GM19395 (cell line): ENCODE measurements at regions not wholly inside any gene's neighbourhood (a gene's known extent, or its start where the extent isn't known, plus 50 kb on each side); places are given as distances from the start of the nearest gene placed in this dataset.
"Not testable (repeated sequence)": the region's sequence is repeated elsewhere in the genome, so short reads cannot be mapped to it uniquely, and the experiment has no call there.

ENCODE experiments used
- ATAC-seq: cut with Tn5 transposase; IDR thresholded peaks from one replicate; pipeline ENCODE4 v1.9.1; 2021; ENCODE audit warnings: mild to moderate bottlenecking, moderate library complexity; ENCODE audit not compliant: unreplicated experiment

DNA sequence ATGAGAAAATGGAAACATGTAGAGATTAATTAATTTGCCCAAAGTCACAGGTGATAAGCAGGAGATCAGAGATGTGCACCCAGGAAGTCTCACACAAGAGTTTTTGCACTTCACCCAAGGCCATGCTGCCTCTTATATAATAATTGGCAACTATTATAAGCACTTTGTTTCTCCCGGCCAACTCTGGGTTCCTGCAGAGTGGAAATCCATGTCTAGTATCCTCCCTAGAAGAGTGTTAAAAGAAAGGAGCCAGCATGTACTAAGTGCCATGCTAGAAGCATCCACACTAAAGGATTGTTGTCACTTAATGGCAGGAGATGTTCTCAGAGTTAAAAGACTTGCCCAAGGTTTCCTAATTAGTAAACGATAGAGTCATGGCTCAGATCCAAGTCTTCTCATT, 470.3 kb downstream of the OMA1 start:
- ATAC-seq: no peak

DNA sequence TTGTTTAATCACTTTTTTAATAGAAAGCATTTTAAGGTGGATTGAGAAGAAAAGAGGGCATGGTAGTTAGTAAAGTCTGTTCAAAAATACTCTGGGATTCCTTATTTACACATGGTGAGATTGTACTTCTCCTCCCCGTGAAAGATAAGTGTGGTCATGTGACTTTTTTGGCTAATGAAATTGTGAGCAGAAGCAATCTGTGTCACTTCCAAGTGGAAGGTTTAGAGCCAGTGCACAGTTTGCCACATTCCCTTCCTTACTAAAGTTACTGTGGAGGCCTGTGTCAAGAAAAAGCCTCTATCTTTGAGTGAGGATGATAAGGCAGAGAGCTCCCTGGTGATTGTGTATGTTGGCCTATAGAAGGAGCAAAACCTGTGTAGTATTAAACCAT, 471.3 kb downstream of the OMA1 start:
- ATAC-seq: no peak

DNA sequence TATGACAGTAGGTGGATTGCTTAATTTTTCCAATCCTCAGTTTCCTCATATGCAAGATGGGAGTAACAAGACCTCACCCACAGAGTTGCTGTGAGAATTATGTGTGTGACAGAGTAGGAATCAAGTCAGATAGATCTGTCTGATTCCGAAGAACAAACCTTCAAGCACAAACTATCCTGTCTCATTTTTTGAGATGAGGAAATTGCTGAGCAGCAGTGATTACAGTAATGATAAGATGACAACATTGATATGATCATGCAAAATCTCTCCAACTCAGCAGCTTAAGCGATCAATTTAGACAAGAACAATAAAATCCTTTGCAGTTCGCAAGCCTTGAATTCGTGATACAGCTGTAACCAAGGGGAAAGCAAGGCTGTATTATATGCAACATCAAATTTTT, 474.1 kb downstream of the OMA1 start:
- no peak for ATAC-seq

DNA sequence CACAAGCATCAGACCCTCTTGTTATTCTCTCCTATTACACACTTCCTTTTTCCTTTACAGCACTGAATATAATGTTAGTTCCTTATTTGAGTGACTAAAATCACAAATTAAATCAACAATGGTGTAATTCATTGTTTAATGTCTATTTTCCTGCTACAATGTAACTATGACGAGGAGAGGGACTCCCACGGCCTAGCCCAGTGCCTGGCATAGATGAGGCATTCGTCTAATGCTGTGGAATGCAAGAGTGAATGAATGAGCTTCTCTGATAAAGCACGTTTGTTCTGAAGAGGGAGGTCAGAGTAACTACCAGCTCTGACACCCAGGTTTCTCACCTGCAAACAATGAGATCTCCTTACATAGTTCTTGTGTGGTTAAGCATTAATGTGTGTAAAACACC, 479.4 kb downstream of the OMA1 start:
- ATAC-seq: no peak

DNA sequence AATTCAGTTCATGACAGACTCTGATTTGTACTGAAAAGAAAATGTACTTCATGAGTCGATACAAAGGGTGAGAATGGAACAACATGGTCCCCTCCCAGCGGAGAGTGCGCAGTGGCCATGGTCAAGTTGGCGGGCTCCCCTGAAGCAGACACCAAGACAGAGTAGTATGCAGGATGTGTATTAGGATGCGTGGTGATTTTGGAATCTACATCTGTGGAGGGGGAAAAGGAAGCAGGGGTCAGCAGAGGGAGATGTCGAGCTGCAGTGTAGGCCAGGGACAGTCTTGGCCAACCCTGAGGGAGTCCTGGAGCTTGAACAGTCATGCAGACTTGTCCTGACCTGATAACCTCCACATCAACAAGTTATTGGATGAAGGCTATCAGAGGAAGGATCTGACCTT, 481.0 kb downstream of the OMA1 start:
- no peak for ATAC-seq

DNA sequence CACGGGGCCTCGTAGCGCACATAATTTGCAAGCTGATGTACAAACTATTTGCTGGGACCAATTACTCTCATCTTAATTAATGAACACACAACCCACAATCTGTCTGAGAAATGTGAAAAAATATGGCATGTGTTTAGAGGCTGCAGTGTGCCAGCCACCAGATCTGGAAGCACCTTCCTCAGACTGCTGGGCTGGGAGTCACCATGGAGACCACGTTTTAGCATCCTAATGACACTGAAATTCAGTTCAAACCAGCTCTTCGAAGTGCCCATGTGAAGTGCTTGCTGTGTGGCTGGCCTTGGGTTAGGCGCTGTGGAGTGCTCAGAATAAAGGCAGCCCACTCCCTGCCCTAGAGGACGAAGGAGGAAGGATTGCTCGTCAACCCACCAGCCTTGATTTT, 482.4 kb downstream of the OMA1 start:
- ATAC-seq: no peak

DNA sequence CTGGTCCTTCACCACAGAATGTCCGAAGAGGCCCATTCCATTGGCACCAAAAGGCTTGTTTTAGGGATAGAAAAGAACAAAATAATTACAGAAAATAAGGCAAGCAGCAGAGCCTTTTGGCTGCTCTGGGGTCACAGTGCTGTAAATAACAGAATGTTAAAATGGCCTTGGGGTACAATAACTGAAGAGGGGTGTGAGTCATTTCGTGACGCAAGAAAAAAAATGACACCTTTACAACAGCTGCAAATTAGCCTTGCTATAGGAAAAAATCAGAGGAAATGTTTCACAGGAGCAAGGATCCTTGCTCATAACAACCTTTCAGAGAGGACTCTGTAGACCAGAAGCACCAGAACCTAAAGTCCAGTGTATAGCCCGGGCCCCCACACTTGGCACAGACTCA, 483.4 kb downstream of the OMA1 start:
- ATAC-seq: no peak

DNA sequence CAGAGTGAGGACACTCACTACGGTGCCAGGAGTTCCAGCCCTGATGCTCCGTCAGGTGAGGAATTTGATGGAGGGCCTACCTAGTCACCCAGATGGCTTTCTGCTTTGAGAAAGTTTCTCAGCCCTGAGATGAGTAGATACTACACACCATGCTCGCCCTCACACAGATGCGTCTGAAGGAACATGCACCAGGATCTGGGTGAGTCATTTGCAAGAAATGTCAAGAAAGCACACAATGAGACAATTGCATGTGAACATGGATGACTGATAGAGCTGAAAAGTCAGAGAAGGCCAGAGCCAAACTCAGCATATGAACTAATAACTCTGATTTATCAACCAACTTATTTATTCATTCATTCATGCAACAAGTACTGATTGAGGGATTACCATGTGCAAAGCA, 483.9 kb downstream of the OMA1 start:
- ATAC-seq: no peak

DNA sequence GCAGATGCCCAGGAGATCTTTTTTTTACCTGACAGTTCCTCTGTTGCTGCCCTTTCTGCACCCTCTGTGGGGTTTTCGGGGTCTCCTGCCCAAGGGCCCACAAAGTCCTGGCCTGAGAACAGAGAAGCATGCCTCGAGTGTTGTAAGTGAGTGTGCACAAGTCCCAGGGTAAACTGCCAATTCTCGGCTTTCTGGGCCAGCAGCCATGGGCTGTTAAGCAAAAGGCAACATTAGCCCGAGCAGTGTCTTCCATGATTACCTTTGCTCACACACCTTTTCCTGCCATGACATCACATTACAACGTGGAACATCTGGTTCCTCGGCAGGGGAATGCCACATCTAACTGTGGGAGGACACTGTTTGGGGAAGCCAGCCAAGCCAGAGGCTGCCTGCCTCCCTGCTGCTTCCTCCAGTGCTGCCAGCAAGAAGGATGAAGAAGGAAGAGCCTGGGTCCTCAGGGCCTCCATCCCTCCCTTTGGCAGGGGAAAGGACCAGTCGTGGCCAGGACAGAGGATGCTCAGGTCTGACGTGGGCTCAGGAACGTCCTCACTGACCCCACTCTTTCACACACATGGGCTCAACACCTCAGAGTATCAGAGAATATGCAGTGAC, 485.9 kb downstream of the OMA1 start:
- ATAC-seq: no peak

DNA sequence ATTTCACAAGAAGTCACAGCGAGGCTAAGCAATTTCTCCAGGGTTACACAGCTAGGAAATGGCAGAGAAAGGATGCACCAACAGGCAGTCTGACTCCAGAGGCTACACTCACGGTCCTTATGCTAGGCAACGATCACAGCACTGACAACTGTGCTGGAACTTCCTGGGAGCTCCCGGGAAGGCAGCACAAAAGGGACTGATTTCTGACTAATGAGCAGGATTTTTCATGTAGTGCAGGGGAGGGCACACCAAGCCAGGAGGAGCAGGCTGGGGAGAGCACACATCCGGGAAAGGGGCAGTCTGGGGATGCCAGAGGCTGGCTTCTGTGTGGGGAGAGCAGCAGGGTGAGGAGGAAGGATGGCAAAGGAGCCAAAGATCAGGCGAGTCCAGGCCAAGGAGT, 486.7 kb downstream of the OMA1 start:
- no peak for ATAC-seq

DNA sequence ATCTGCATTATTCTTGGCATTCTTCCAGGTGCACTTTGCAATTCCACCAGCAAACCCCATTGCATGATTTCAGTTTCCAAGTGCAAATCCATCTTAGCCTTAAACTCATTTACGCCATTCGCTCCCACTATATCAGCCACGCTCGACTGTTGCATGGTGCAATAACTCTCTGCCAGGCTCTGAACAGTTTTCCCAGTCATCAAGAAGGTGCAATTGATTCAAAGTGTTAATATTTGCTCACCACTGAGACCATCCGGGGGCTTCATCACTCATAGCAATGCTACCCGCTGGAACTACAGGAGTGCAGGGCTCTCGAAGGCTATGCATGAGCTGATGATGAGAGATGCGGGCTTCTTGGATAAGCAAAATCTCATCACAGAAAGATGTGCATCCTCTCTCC, 488.2 kb downstream of the OMA1 start:
- ATAC-seq: no peak

DNA sequence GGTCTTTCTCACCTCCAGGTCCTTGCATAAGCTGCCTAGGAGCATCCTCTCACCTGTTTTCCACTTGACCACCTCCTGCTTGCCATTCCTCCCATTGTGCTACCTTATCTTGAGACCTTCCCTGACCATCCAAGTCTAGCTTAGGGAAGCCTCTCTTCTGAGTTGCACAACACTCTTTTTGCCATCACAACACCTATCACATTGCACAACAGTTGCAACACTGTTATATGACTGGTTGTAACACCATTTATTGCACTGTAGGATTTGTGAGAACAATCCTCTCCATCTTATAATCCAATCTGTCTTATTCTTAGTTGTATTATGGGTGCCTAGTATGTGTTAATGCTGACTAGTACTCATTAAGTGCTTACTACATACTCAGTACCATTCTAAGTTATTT, 488.7 kb downstream of the OMA1 start:
- ATAC-seq: no peak

DNA sequence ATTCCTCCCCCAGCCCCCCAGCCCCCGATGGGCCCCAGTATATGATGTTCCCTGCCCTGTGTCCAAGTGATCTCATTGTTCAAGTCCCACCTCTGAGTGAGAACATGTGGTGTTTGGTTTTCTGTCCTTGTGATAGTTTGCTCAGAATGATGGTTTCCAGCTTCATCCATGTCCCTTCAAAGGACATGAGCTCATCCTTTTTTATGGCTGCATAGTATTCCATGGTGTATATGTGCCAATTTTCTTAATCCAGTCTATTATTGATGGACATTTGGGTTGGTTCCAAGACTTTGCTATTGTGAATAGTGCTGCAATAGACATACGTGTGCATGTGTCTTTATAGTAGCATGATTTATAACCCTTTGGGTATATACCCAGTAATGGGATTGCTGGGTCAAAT, 495.3 kb downstream of the OMA1 start:
- not testable (repeated sequence) for ATAC-seq

DNA sequence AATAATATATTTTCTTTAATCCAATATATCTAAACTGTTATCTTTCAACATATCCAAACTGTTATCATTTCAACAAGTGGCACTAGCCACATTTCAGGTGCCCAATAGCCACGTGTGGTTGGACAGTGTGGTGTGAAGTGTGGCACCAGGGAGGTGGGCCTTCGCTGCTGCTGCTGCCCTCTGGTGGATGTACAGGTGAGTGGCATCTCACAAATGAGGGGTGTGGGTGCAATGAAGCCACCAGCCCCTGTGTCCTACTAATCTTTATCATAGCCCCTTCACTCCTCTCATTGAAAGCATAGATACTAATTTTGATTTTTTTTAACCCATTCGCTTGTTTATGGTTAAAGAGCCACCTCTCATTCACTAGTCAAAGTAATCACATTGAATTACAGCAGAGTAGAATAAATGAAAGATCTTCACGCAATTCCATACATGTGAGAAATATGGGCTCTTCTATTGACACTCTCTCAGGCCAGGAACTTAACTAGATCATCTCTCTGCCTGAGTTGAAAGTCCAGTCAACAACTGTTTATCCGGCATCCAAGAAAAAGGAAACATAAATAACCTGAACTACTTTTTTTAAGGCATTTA, 499.2 kb downstream of the OMA1 start:
- ATAC-seq: no peak

DNA sequence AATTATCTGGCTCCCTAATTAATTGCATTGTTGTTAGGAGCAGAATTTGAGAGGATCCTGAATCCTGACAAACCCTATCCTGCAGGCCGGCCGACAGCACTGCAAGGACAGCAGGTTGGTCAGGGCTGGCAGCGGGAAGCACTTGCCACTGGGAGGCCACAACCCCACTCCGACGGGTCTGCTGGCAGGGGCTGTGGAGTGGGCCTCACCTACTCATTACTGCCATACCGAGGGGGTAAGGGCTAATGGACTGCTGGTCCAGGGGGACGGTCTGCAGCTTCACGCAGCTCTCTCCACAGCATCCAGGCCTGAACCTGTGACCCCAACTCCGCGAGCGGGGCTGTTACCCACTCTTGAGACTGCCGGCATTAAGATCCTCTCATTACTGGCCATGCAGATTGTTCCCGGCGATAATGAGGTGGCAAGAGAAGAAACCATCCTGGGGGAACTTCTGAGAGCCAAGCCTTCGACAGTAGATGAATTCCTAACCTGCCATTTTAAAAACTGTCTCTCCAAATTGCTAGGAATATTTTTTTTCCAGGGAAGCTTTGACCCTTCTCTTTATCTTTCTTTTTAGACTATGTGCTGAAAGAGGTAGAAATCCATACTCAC, 501.3 kb downstream of the OMA1 start:
- no peak for ATAC-seq

DNA sequence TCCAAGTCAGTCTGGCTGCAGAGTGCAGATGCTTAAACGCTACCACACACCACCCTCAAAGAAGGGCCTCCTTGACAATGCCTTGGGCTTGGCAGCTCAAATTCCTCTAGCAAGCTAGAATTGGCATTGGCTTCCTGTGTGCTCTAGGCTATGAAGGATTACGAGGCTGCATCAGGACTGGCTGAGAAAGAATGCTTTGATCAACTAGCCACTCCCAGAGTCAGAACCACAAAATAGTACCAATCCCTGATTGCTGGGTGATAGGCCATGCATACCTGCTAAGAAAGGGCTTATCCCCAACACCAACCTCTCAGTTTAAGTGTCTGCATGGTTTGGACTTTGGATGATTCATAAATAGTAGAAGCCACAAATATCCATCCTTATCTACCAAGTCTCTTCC, 504.9 kb downstream of the OMA1 start:
- ATAC-seq: no peak

DNA sequence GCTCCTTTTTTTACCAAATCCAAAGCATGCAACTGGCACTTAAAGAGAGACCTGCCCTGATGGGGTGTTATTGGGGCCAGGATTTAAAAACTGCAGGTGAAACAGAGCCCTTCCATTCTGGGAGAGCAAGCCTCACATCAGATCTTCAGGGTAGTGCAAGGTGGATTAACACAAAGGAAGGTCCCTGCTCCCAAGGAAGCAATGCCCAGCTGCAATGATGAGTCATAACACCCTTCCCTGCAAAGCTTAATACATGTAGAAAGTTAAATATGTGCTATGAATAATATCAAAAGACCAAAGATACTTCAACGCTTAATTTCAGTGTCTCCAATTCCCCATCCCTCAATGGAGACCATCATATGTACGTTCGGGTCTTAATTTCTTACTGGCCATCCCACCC, 508.0 kb downstream of the OMA1 start:
- ATAC-seq: no peak

DNA sequence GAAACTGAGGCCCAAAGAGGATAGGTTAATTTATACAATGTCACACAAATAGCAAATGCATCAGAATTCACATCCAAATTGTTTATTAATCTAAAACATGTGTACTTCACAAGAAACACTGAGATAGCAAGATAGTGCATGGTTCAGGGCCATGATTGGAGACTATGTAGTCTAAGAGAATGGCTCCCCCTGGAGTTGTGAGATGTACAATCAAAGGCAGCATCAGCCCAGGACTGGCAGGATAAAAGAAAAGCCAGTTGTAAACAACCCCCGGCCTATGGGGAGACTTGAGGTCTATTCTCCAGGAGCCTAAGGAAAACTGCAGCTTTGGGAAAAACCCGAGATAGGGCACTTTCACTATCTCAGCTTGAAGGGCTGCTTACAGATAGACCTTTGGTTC, 511.0 kb downstream of the OMA1 start:
- ATAC-seq: no peak

DNA sequence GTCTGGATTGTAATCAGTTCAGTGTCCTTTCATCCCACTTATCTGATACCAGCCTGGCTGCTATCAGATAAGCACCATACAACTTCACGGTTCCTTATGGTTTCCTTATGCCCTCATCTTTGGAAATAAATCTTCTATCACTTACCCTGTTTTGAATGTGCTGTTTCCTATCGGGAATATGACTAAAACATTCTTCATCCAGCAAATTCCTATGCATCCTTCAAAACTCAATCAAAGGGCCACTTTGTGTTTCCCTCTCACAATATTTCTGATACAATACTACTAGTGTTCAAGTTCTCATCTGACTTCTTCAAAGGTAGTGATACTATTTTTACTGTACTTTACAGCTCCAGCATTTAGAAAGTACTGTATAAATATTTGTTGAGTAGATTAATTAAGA, 513.2 kb downstream of the OMA1 start:
- ATAC-seq: no peak

DNA sequence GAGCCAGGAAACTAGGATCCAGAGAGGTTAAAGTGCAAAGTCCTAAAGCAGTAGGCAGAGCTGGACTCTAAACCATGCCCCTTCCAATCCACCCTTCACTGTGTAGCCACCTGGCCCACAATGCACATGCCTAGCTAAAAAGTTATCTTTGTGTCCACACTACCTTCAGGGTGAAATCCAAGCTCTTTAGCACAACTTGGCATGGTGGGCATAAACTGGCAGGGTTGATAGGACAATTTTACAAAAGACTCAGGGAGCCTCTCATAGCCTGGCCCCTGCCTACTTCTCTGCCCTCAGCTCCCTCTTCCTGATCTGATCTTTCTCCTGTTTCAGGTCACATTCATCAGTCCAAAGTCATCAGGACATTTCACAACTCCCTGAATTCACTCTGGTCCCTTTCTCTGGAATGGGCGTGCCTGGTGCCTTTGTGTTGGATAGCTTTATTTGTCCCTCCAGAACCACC, 513.9 kb downstream of the OMA1 start:
- ATAC-seq: no peak

DNA sequence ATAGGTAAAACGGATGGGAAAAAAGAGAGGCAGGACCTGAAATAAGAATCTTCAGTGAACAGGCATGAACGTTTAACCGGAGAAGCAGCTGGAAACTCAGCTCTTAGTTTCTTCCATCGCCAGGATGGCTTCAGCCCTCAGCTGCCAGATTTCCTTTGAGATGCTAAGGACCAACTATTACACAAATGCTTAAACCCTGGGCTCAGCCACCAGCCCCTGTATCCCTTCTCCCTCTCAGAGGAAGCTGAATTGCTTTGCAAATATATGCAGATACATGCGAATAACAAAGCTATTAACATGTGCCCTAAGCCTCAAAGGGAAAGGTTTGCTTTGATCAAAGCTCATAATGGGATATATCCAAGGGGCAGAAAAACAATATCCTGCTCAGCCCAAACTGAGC, 515.1 kb downstream of the OMA1 start:
- ATAC-seq: no peak

DNA sequence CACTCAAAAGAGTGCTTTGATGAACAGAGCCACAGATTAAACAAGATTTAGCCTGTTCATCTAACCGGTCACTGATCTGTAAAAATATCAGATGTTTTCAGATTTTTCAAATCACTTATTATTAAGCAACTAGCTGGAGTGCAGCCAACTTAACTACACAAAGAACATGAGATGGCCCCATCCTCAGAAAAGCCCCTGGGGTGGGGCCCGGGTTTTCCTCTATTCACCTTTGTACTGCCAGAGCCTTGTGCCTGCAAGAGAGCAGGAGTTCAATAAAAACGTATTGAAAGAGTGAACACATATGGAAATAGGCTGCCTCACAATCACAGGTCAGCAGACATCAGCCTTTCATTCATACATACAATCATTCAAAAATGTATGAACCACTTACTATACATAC, 516.1 kb downstream of the OMA1 start:
- ATAC-seq: no peak

DNA sequence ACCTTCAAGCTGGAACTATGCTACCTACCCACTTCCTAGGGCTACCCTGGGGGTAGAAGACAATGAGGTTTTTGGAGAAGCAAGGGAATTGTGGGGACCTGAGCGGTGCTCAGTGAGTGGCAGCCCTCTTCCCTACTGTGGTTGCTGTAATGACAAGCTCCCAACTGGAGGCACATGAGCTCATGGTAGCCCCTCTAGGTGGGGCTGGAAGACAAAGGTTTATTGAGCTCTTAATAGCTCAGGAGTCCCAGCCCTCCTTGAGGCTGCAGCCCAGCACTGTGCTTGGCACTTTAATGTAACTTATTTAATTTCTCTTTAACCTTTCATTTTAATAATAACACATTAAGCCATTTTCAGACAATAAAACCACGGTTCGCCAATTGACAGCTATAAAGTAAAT, 528.9 kb downstream of the OMA1 start:
- ATAC-seq: no peak
